Mesothelial cell of epicardium (in vitro differentiated cells): ENCODE measurements at regions not wholly inside any gene's neighbourhood (a gene's known extent, or its start where the extent isn't known, plus 50 kb on each side); places are given as distances from the start of the nearest gene placed in this dataset.

Experiments
- DNase-seq, 2 experiments: peaks; one replicate each; pipeline ENCODE4 v3.0.0; 2021; ENCODE audit warnings: low spot score in 2 of 2; ENCODE audit not compliant: unreplicated experiment in 2 of 2
- H3K27ac Mint-ChIP-seq: 2 replicates; pipeline ENCODE4 v1.8.0; 2021; ENCODE audit warnings: mixed read lengths
- H3K27me3 Mint-ChIP-seq: 2 replicates; pipeline ENCODE4 v1.8.0; 2021; ENCODE audit warnings: low read depth, mixed read lengths
- H3K36me3 Mint-ChIP-seq: 2 replicates; pipeline ENCODE4 v1.8.0; 2021; ENCODE audit warnings: mixed read lengths
- H3K4me1 Mint-ChIP-seq: 2 replicates; pipeline ENCODE4 v1.8.0; 2021; ENCODE audit warnings: mixed read lengths
- H3K4me3 Mint-ChIP-seq: 2 replicates; pipeline ENCODE4 v1.8.0; 2021; ENCODE audit warnings: mild to moderate bottlenecking, moderate library complexity, mixed read lengths
- H3K9me3 Mint-ChIP-seq: 2 replicates; pipeline ENCODE4 v1.8.0; 2021; ENCODE audit warnings: mixed read lengths
- CTCF ChIP-seq: fragments of 200-600 bp; sonication (generic); IDR thresholded peaks from one replicate; pipeline ENCODE4 v1.5.0; 2021; ENCODE audit warnings: antibody characterized with exemption; ENCODE audit not compliant: unreplicated experiment

- H3K4me3 Mint-ChIP-seq, result no peak overlapping the region
- peaks cover 5% of the 10 kb centered on the region for H3K9me3 Mint-ChIP-seq
- H3K36me3 Mint-ChIP-seq, result peaks cover 2% of the 10 kb centered on the region
- no peak overlapping the region for H3K27ac Mint-ChIP-seq
- no peak for TF ChIP-seq CTCF
- peaks cover 2% of the 10 kb centered on the region for H3K4me1 Mint-ChIP-seq
- no peak for DNase-seq
- no peaks in the 10 kb centered on the region for H3K27me3 Mint-ChIP-seq
Measured at GRCh38 chr3:26438325-26438940, 184.1 kb upstream of the LRRC3B start.

- no peaks in the 10 kb centered on the region for H3K27me3 Mint-ChIP-seq
- DNase-seq, result no peak
- TF ChIP-seq CTCF, result no peak
- no peak overlapping the region for H3K27ac Mint-ChIP-seq
- peaks cover 5% of the 10 kb centered on the region for H3K9me3 Mint-ChIP-seq
- no peak overlapping the region for H3K4me3 Mint-ChIP-seq
- peaks cover 2% of the 10 kb centered on the region for H3K4me1 Mint-ChIP-seq
- H3K36me3 Mint-ChIP-seq, result peaks cover 2% of the 10 kb centered on the region
Measured at GRCh38 chr3:26438981-26439884, 183.3 kb upstream of the LRRC3B start.

DNA sequence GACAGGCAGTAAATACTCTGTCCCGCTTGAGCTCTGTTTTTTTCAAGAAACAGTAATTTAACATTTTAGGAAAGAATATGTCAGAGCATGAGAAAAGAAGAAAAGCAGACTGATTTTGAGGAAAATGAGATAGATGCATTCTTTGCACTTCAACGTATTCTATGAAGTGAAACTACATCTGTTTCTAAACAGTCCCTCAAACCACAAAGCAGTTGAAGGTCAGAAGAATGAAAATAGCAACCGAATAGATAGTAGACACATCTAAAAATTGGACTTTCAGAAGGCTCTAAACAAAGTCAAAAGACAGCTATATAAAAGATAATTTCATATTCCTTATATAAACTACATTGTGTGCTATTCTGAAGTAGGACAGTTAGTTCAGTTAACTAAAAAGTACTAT, 172.6 kb upstream of the LRRC3B start:
- DNase-seq, result no peak
- no peak overlapping the region for H3K4me3 Mint-ChIP-seq
- no peaks in the 10 kb centered on the region for H3K27me3 Mint-ChIP-seq
- TF ChIP-seq CTCF, result no peak
- H3K27ac Mint-ChIP-seq, result no peak overlapping the region
- H3K36me3 Mint-ChIP-seq, result no peaks in the 10 kb centered on the region
- peaks cover 7% of the 10 kb centered on the region for H3K4me1 Mint-ChIP-seq
- no peaks in the 10 kb centered on the region for H3K9me3 Mint-ChIP-seq

- H3K4me1 Mint-ChIP-seq, result peaks cover 13% of the 10 kb centered on the region
- no peak for TF ChIP-seq CTCF
- H3K27ac Mint-ChIP-seq, result no peak overlapping the region
- H3K36me3 Mint-ChIP-seq, result no peaks in the 10 kb centered on the region
- no peaks in the 10 kb centered on the region for H3K9me3 Mint-ChIP-seq
- DNase-seq, result no peak
- no peak overlapping the region for H3K4me3 Mint-ChIP-seq
- no peaks in the 10 kb centered on the region for H3K27me3 Mint-ChIP-seq
Measured at GRCh38 chr3:26452363-26452762, 170.2 kb upstream of the LRRC3B start.

GRCh38 chr3:26460985-26461384, 161.6 kb upstream of the LRRC3B start:
- peaks cover 17% of the 10 kb centered on the region for H3K9me3 Mint-ChIP-seq
- H3K4me3 Mint-ChIP-seq, result no peak overlapping the region
- peaks cover 2% of the 10 kb centered on the region for H3K36me3 Mint-ChIP-seq
- H3K4me1 Mint-ChIP-seq, result peaks cover 6% of the 10 kb centered on the region
- DNase-seq, result no peak
- no peak for TF ChIP-seq CTCF
- no peaks in the 10 kb centered on the region for H3K27me3 Mint-ChIP-seq
- no peak overlapping the region for H3K27ac Mint-ChIP-seq
